ENCODE measurements at regions not wholly inside any gene's neighbourhood (a gene's known extent, or its start where the extent isn't known, plus 50 kb on each side); places are given as distances from the start of the nearest gene placed in this dataset.

GRCh38 chr4:13196721-13197120 lies 287.4 kb downstream of the RAB28 start:
- TF ChIP-seq, protein P1, sequence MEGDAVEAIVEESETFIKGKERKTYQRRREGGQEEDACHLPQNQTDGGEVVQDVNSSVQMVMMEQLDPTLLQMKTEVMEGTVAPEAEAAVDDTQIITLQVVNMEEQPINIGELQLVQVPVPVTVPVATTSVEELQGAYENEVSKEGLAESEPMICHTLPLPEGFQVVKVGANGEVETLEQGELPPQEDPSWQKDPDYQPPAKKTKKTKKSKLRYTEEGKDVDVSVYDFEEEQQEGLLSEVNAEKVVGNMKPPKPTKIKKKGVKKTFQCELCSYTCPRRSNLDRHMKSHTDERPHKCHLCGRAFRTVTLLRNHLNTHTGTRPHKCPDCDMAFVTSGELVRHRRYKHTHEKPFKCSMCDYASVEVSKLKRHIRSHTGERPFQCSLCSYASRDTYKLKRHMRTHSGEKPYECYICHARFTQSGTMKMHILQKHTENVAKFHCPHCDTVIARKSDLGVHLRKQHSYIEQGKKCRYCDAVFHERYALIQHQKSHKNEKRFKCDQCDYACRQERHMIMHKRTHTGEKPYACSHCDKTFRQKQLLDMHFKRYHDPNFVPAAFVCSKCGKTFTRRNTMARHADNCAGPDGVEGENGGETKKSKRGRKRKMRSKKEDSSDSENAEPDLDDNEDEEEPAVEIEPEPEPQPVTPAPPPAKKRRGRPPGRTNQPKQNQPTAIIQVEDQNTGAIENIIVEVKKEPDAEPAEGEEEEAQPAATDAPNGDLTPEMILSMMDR (IDR thresholded peaks at IDR 0.05; ENCODE audit: low read depth, low read length) = no peak
- no peak overlapping the region for H3K4me3 ChIP-seq (ENCODE audit: low read depth, low read length)

GRCh38 chr4:13193662-13194061 lies 290.5 kb downstream of the RAB28 start:
- no peak overlapping the region for H3K4me3 ChIP-seq (ENCODE audit: low read depth, low read length)
- TF ChIP-seq, protein P1 (IDR thresholded peaks at IDR 0.05; ENCODE audit: low read depth, low read length) = no peak

GRCh38 chr4:13190093-13190721 lies 293.9 kb downstream of the RAB28 start:
- TF ChIP-seq, protein P1 (IDR thresholded peaks at IDR 0.05; ENCODE audit: low read depth, low read length) = no peak
- no peak overlapping the region for H3K4me3 ChIP-seq (ENCODE audit: low read depth, low read length)

GRCh38 chr4:13184199-13184598 lies 299.9 kb downstream of the RAB28 start:
- TF ChIP-seq, protein P1 (IDR thresholded peaks at IDR 0.05; ENCODE audit: low read depth, low read length) = no peak
- H3K4me3 ChIP-seq (ENCODE audit: low read depth, low read length) = no peak overlapping the region

GRCh38 chr4:13182133-13182532 lies 302.0 kb downstream of the RAB28 start:
- TF ChIP-seq, protein P1 (IDR thresholded peaks at IDR 0.05; ENCODE audit: low read depth, low read length) = no peak
- H3K4me3 ChIP-seq (ENCODE audit: low read depth, low read length) = no peak overlapping the region

- H3K4me3 ChIP-seq (ENCODE audit: low read depth, low read length) = no peak overlapping the region
- TF ChIP-seq, protein P1 (IDR thresholded peaks at IDR 0.05; ENCODE audit: low read depth, low read length) = no peak
These were observed 302.5 kb downstream of the RAB28 start for GRCh38 chr4:13181681-13182080.

GRCh38 chr4:13180701-13181100 lies 303.4 kb downstream of the RAB28 start:
- TF ChIP-seq, protein P1 (IDR thresholded peaks at IDR 0.05; ENCODE audit: low read depth, low read length) = no peak
- H3K4me3 ChIP-seq (ENCODE audit: low read depth, low read length) = no peak overlapping the region
